Activated B cell treated with CpG ODN at 0.5 μM for 24 hours (primary cell): ENCODE measurements at regions not wholly inside any gene's neighbourhood (a gene's known extent, or its start where the extent isn't known, plus 50 kb on each side); places are given as distances from the start of the nearest gene placed in this dataset.

Experiments
- ATAC-seq: fragments of 200-7000 bp; cut with Tn5 transposase; one replicate; pipeline ENCODE4 v1.10.0; 2021; ENCODE audit warnings: low read depth, mild to moderate bottlenecking, moderate library complexity
- CTCF ChIA-PET: fragments of 350-600 bp; sonication (Branson Sonifier 250); formaldehyde crosslinking; loops from one replicate; lab custom pipeline; 2021; ENCODE audit warnings: antibody characterized with exemption; lab: Charles Lee
- POLR2A ChIA-PET: fragments of 350-600 bp; sonication (Branson Sonifier 250); formaldehyde crosslinking; loops from one replicate; lab custom pipeline; 2021; ENCODE audit warnings: antibody characterized with exemption; lab: Charles Lee
- DNase-seq: peaks from one replicate; pipeline ENCODE4 v3.0.0; 2022
- H3K27ac Mint-ChIP-seq: one replicate; pipeline ENCODE4 v1.8.0; 2020; ENCODE audit warnings: mixed read lengths
- H3K27me3 Mint-ChIP-seq: one replicate; pipeline ENCODE4 v1.8.0; 2021; ENCODE audit warnings: mixed read lengths
- H3K36me3 Mint-ChIP-seq: one replicate; pipeline ENCODE4 v1.8.0; 2021; ENCODE audit warnings: low read depth, mixed read lengths
- H3K4me1 Mint-ChIP-seq: one replicate; pipeline ENCODE4 v1.8.0; 2021; ENCODE audit warnings: mixed read lengths
- H3K4me3 Mint-ChIP-seq: one replicate; pipeline ENCODE4 v1.8.0; 2020; ENCODE audit warnings: mild to moderate bottlenecking, mixed read lengths
- H3K9me3 Mint-ChIP-seq: one replicate; pipeline ENCODE4 v1.8.0; 2020; ENCODE audit warnings: mixed read lengths
- intact Hi-C: fragments of 100-400 bp; cut with micrococcal nuclease; formaldehyde crosslinking; loops from one replicate; pipeline ENCODE4 v1.15.1; 2024
- TF ChIP-seq, protein P1 (sequence below): fragments of 200-600 bp; IDR thresholded peaks from one replicate; pipeline ENCODE4 v1.8.0; 2022; ENCODE audit warnings: antibody characterized with exemption, mild to moderate bottlenecking

GRCh38 chr2:164073101-164074074, 337.6 kb upstream of the FIGN start:
- Mint-ChIP-seq H3K27me3 (no peaks in the 10 kb centered on the region), H3K4me3 (no peak overlapping the region), H3K36me3 (no peaks in the 10 kb centered on the region), H3K9me3 (no peaks in the 10 kb centered on the region), H3K27ac (no peak overlapping the region), H3K4me1 (no peaks in the 10 kb centered on the region)
- ATAC-seq (no peak), DNase-seq (no peak)
- CTCF ChIA-PET = no interaction called here
- TF ChIP-seq, protein P1, sequence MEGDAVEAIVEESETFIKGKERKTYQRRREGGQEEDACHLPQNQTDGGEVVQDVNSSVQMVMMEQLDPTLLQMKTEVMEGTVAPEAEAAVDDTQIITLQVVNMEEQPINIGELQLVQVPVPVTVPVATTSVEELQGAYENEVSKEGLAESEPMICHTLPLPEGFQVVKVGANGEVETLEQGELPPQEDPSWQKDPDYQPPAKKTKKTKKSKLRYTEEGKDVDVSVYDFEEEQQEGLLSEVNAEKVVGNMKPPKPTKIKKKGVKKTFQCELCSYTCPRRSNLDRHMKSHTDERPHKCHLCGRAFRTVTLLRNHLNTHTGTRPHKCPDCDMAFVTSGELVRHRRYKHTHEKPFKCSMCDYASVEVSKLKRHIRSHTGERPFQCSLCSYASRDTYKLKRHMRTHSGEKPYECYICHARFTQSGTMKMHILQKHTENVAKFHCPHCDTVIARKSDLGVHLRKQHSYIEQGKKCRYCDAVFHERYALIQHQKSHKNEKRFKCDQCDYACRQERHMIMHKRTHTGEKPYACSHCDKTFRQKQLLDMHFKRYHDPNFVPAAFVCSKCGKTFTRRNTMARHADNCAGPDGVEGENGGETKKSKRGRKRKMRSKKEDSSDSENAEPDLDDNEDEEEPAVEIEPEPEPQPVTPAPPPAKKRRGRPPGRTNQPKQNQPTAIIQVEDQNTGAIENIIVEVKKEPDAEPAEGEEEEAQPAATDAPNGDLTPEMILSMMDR = no peak
- intact Hi-C loops = no loop called here
- POLR2A ChIA-PET = no interaction called here

- intact Hi-C loops = no loop called here
- ChIA-PET POLR2A (no interaction called here), CTCF (no interaction called here)
Measured at GRCh38 chr2:164069540-164069939, 333.7 kb upstream of the FIGN start.

GRCh38 chr2:164068063-164068462, 332.3 kb upstream of the FIGN start:
- Mint-ChIP-seq H3K4me1 (no peaks in the 10 kb centered on the region), H3K36me3 (no peaks in the 10 kb centered on the region), H3K27ac (no peak overlapping the region), H3K4me3 (no peak overlapping the region), H3K9me3 (no peaks in the 10 kb centered on the region), H3K27me3 (no peaks in the 10 kb centered on the region)
- DNase-seq (no peak), ATAC-seq (no peak)
- TF ChIP-seq, protein P1 = no peak
- ChIA-PET POLR2A (no interaction called here), CTCF (no interaction called here)
- intact Hi-C loops = no loop called here

More at GRCh38 chr2:164069540-164069939, 333.7 kb upstream of the FIGN start:
- no peak for ATAC-seq
- Mint-ChIP-seq H3K27me3 (no peaks in the 10 kb centered on the region), H3K4me3 (no peak overlapping the region), H3K9me3 (no peaks in the 10 kb centered on the region), H3K36me3 (no peaks in the 10 kb centered on the region), H3K4me1 (no peaks in the 10 kb centered on the region), H3K27ac (no peak overlapping the region)
- no peak for DNase-seq
- TF ChIP-seq, protein P1 = no peak

DNA sequence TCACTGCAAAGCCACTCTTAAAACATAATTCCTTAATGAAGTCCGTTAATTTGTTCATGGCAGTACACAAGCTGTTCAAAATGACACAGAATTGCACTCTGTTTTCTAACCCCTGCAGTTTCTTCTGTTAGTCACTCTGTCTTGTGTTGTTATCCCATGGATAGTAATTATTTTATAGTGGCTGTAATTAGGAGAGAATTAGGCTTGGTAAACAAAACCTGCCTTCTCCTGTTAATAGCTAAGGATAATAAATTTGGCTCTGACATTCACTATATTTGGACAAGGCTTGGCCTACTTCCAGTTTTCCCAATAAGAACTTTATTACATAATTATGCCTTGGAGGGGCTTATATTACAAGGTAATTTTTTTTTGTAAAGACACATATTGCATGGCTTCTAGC, 330.3 kb upstream of the FIGN start:
- POLR2A ChIA-PET = no interaction called here
- no peaks in the 10 kb centered on the region for H3K9me3 Mint-ChIP-seq
- H3K36me3 Mint-ChIP-seq = no peaks in the 10 kb centered on the region
- DNase-seq (no peak), ATAC-seq (no peak)
- H3K4me1 Mint-ChIP-seq = no peaks in the 10 kb centered on the region
- intact Hi-C loops = no loop called here
- TF ChIP-seq, protein P1 = no peak
- no peak overlapping the region for H3K4me3 Mint-ChIP-seq
- no peak overlapping the region for H3K27ac Mint-ChIP-seq
- CTCF ChIA-PET = no interaction called here
- H3K27me3 Mint-ChIP-seq = no peaks in the 10 kb centered on the region

DNA sequence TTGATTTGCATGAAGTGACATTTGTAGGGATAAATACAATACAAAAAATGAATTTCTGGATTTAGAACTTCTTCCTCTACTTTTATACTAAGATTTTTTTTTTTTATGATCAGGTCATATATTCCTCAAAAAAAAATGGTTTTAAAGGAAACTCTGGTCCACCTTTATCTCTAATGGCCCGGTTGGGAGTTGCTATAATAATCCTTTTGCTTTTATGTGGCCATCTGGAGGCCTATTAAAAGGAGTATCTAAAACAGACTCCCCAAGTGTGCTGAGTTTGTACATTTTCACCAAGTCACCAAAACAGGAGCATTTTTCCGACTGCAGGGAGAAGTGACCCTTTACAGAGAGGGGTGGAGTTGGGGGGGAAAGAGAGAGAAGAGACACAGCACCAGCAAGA, 329.2 kb upstream of the FIGN start:
- ATAC-seq (no peak), DNase-seq (no peak)
- H3K4me1 Mint-ChIP-seq = no peaks in the 10 kb centered on the region
- ChIA-PET CTCF (no interaction called here), POLR2A (no interaction called here)
- TF ChIP-seq, protein P1 = no peak
- no peaks in the 10 kb centered on the region for H3K9me3 Mint-ChIP-seq
- no peaks in the 10 kb centered on the region for H3K36me3 Mint-ChIP-seq
- H3K4me3 Mint-ChIP-seq = no peak overlapping the region
- H3K27me3 Mint-ChIP-seq = no peaks in the 10 kb centered on the region
- no peak overlapping the region for H3K27ac Mint-ChIP-seq
- intact Hi-C loops = no loop called here
